Breast epithelium (tissue), 3 donors: ENCODE measurements at regions not wholly inside any gene's neighbourhood (a gene's known extent, or its start where the extent isn't known, plus 50 kb on each side); places are given as distances from the start of the nearest gene placed in this dataset.

ENCODE experiments used
- CTCF ChIP-seq, 3 donors: fragments of 450-650 bp; IDR thresholded peaks; one replicate each; pipeline ENCODE4 v1.5.1; 2016 to 2017; ENCODE audit warnings: antibody characterized with exemption in 3 of 3, mild to moderate bottlenecking in 3 of 3, moderate library complexity in 3 of 3
- POLR2A ChIP-seq: fragments of 450-650 bp; IDR thresholded peaks from one replicate; pipeline ENCODE4 v1.6.1; 2016; ENCODE audit warnings: antibody characterized with exemption, mild to moderate bottlenecking, moderate library complexity
- POLR2AphosphoS5 ChIP-seq, 3 donors: sonication (generic); formaldehyde crosslinking; IDR thresholded peaks; one replicate each; pipeline ENCODE4 v1.6.1; 2017; ENCODE audit warnings: antibody characterized with exemption in 3 of 3

DNA sequence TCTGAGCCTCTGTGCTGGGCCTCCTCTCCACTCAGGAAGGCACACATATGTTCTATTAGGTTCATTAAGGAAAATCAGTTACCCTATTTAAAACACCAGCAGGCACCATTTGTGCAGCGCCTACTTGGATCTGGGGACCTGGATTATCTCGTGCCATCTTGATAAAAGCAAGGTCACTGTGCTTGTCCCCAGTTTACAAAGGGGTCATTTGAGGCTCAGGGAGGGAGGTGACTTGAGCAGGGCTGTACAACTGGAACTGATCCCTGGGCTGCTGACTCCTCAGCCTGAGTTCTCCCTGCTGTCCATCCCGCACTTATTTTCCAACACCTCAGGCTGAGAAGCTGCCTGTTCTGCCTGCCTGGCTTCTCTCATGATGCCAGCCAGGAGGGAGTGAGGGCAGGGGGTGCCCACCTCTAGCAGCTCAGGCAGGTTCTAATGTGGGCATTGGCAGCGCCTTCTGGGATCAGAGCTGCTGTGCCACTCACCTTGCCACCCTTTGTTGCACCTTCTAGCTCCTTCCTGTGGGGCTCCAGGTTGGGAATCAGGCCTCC lies 120.3 kb downstream of the GLI2 start:
- no peak for TF ChIP-seq POLR2A
- TF ChIP-seq CTCF (IDR thresholded peaks at IDR 0.05) = no peak
- no peak for TF ChIP-seq POLR2AphosphoS5 (IDR thresholded peaks at IDR 0.05)
